ENCODE measurements at regions not wholly inside any gene's neighbourhood (a gene's known extent, or its start where the extent isn't known, plus 50 kb on each side); places are given as distances from the start of the nearest gene placed in this dataset.

DNA sequence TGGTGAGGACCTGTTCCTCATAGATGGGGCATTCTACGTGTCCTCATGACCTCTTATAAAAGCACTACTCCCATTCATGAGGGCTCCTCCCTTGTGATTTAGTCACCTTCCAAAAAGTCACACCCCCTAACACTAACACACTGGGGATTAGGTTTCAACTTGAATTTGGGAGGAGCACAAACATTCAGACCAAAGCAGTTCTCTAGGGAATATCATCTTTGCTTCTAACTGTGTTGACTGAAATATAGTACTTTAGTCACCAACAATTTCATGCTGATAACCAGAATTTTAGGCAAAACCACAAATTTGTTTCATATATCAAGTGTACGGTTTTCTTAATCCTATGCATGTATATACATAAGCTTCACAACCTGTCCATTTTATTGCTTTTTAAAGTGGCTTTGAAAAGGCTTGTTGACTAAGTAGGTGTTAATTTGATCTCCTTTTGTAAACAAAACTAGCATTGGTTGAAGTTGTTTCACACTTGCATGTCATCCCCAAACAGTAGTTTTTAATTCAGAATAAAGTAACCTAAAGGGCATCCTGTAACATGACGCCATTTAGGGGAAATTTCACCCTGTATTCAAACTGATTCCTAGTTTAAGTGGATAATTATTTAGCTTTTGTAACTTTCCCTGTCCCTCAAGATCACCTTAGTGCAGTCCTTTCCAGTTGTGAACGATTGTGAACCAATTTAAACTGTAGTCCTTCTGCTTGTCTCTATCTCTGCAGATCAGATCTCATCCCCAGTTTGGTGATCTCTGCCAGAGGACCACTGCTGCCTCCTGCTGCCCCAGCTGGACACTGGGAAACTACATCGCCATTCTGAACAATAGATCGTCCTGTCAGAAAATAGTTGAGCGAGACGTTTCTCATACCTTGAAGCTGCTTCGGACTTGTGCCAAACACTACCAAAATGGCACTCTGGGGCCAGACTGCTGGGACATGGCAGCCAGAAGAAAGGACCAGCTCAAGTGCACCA is 141.1 kb downstream of the TLR5 start:
- in situ Hi-C loops (cut with MboI; ENCODE audit: low sequenced_read_pairs, unreplicated experiment) = no loop called here
- TF ChIP-seq, protein P1, sequence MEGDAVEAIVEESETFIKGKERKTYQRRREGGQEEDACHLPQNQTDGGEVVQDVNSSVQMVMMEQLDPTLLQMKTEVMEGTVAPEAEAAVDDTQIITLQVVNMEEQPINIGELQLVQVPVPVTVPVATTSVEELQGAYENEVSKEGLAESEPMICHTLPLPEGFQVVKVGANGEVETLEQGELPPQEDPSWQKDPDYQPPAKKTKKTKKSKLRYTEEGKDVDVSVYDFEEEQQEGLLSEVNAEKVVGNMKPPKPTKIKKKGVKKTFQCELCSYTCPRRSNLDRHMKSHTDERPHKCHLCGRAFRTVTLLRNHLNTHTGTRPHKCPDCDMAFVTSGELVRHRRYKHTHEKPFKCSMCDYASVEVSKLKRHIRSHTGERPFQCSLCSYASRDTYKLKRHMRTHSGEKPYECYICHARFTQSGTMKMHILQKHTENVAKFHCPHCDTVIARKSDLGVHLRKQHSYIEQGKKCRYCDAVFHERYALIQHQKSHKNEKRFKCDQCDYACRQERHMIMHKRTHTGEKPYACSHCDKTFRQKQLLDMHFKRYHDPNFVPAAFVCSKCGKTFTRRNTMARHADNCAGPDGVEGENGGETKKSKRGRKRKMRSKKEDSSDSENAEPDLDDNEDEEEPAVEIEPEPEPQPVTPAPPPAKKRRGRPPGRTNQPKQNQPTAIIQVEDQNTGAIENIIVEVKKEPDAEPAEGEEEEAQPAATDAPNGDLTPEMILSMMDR (IDR thresholded peaks at IDR 0.05; ENCODE audit: borderline replicate concordance, control extremely low read depth, extremely low read depth, insufficient read depth, missing control alignments) = no peak
- DNase-seq (ENCODE audit: low spot score) = no peak

DNA sequence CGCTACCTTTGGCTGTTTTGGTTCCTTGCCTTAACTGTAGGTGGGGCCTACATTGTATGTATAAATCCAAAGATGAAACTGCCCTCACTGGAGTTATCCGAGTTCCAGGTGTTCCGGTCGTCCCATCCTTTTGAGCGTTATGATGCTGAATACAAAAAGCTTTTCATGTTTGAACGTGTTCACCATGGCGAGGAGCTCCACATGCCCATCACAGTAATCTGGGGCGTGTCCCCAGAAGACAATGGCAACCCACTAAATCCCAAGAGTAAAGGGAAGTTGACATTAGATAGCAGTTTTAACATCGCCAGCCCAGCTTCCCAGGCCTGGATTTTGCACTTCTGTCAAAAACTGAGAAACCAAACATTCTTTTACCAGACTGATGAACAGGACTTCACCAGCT is 139.5 kb downstream of the TLR5 start:
- TF ChIP-seq, protein P1 (IDR thresholded peaks at IDR 0.05; ENCODE audit: borderline replicate concordance, control extremely low read depth, extremely low read depth, insufficient read depth, missing control alignments) = no peak
- in situ Hi-C loops (cut with MboI; ENCODE audit: low sequenced_read_pairs, unreplicated experiment) = no loop called here
- DNase-seq (ENCODE audit: low spot score) = no peak

DNA sequence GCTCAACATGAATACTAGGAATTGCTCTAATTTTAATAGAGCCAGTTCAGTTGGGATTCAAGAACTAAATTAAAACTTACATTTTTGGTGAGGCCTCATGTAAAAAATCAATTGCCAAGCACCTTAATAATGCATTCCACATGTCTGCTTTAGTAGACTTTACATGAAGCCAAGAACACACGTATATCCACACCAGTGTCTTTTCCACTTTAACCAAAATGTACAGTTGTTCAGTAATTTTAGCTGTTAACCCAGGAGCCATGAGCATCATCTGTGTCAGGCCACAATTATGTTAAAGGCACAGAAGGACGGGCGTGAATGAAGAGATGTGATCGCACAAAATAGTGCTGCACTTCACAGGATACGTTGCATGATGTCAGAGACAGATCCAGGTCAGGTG is 136.7 kb downstream of the TLR5 start:
- DNase-seq (ENCODE audit: low spot score) = no peak
- TF ChIP-seq, protein P1 (IDR thresholded peaks at IDR 0.05; ENCODE audit: borderline replicate concordance, control extremely low read depth, extremely low read depth, insufficient read depth, missing control alignments) = no peak
- in situ Hi-C loops (cut with MboI; ENCODE audit: low sequenced_read_pairs, unreplicated experiment) = no loop called here

DNA sequence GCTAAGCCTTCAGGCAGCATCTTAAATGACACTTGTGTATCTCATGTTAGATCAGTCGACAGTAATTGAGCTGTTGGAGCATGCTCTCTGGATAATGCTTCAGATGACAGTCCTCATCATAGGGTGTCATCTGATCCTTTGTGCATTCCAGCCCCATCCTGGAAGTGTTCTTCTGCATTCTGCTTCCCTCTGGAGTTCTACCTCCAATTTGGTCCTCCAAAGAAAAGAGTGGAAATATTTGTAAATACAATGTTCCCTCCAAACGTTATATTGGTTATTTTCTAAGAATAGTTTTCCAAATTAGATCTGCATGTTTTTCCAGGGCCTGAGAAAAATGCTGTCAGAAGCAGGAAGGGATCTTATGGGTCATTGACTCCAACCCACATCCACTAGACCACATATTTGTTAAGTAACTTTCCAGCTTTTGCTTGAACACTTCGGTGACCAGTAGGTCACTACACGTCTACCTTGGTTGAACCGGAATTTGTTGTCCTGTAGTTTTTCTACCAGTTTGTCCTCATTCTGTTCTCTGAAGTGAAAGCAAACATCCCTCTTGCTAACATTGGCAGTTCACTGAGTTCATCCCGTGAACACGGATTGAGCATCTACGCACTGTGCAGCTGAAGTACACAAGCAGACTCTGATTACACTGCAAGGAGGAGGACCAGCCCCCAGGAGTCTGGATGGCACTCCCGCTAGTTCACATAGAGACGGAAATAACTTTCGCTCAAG is 136.0 kb downstream of the TLR5 start:
- DNase-seq (ENCODE audit: low spot score) = no peak
- in situ Hi-C loops (cut with MboI; ENCODE audit: low sequenced_read_pairs, unreplicated experiment) = no loop called here
- TF ChIP-seq, protein P1 (IDR thresholded peaks at IDR 0.05; ENCODE audit: borderline replicate concordance, control extremely low read depth, extremely low read depth, insufficient read depth, missing control alignments) = no peak

DNA sequence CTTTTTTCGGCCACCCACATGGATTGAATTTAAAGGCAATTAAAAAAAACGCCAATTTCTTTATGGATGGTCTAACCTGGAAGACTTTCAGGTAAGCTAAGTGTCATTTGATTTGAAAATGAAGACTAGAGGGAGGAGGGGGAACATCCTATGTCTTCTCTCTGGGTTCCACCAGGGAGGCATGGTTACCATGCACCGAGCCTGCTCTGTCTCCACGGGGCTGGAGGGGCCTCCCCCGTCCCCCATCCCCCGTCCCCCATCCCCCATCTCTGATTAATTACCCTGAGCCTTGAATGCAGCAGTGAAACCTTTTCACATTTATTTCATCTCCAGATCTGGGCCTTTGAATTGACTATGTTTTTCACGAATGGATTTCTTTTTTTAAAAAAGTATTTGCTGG is 135.1 kb downstream of the TLR5 start:
- TF ChIP-seq, protein P1 (IDR thresholded peaks at IDR 0.05; ENCODE audit: borderline replicate concordance, control extremely low read depth, extremely low read depth, insufficient read depth, missing control alignments) = no peak
- no peak for DNase-seq (ENCODE audit: low spot score)
- in situ Hi-C loops (cut with MboI; ENCODE audit: low sequenced_read_pairs, unreplicated experiment) = no loop called here

DNA sequence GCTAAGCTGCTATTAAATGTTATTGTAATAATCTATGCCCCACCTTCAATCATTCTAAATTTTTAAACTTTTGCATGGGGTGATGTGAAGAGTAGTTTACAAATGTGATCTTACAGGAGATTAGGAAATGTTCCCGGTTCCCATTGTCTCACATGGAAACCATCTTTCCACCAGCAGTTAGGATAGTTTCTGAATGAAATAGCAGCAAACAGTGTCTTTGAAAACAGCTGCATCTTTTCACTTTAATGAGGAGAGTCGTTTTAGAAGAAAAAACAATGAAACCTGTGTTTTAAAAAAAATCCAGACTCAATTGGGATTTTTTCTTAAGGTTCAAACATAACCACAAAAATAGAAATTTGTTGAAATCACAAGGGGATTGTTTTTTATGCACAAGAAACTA is 134.2 kb downstream of the TLR5 start:
- in situ Hi-C loops (cut with MboI; ENCODE audit: low sequenced_read_pairs, unreplicated experiment) = no loop called here
- TF ChIP-seq, protein P1 (IDR thresholded peaks at IDR 0.05; ENCODE audit: borderline replicate concordance, control extremely low read depth, extremely low read depth, insufficient read depth, missing control alignments) = no peak
- DNase-seq (ENCODE audit: low spot score) = no peak
